Stimulated activated memory B cell treated with anti-CD40 and anti-IgM and Interleukin-4, amounts not matched to agents 10 μg/mL and 1 μg/mL and 100 μg/mL, for 72 hours (primary cell): ENCODE measurements at regions not wholly inside any gene's neighbourhood (a gene's known extent, or its start where the extent isn't known, plus 50 kb on each side); places are given as distances from the start of the nearest gene placed in this dataset.
"Not testable (repeated sequence)": the region's sequence is repeated elsewhere in the genome, so short reads cannot be mapped to it uniquely, and the experiment has no call there.

Experiments used
- ATAC-seq: fragments of 150-1000 bp; cut with Tn5 transposase; 2 replicates; pipeline ENCODE4 v1.10.0; 2021
- H3K27ac Mint-ChIP-seq: one replicate; pipeline ENCODE4 v1.8.0; 2022; ENCODE audit warnings: mild to moderate bottlenecking, mixed read lengths
- H3K27me3 Mint-ChIP-seq: one replicate; pipeline ENCODE4 v1.8.0; 2022; ENCODE audit warnings: mixed read lengths
- H3K36me3 Mint-ChIP-seq: one replicate; pipeline ENCODE4 v1.8.0; 2022; ENCODE audit warnings: mixed read lengths
- H3K4me1 Mint-ChIP-seq: one replicate; pipeline ENCODE4 v1.8.0; 2022; ENCODE audit warnings: mixed read lengths
- H3K4me3 Mint-ChIP-seq: one replicate; pipeline ENCODE4 v1.8.0; 2022; ENCODE audit warnings: mild to moderate bottlenecking, moderate library complexity, mixed read lengths
- H3K9me3 Mint-ChIP-seq: one replicate; pipeline ENCODE4 v1.8.0; 2022; ENCODE audit warnings: mixed read lengths

GRCh38 chr1:21385022-21385421 is 54.9 kb upstream of the NBPF3 start:
- Mint-ChIP-seq H3K36me3 (peaks cover 6% of the 10 kb centered on the region), H3K4me3 (no peak overlapping the region), H3K4me1 (peaks cover 29% of the 10 kb centered on the region), H3K27me3 (peaks cover 29% of the 10 kb centered on the region), H3K27ac (no peak overlapping the region), H3K9me3 (peaks cover 4% of the 10 kb centered on the region)
- ATAC-seq, result no peak

GRCh38 chr1:21384620-21385019 is 55.3 kb upstream of the NBPF3 start:
- H3K9me3 Mint-ChIP-seq, result peaks cover 4% of the 10 kb centered on the region
- H3K4me3 Mint-ChIP-seq, result no peak overlapping the region
- no peak overlapping the region for H3K27ac Mint-ChIP-seq
- peaks cover 26% of the 10 kb centered on the region for H3K4me1 Mint-ChIP-seq
- H3K36me3 Mint-ChIP-seq, result peaks cover 6% of the 10 kb centered on the region
- peaks cover 31% of the 10 kb centered on the region for H3K27me3 Mint-ChIP-seq
- peak; percentile 77 for ATAC-seq

- peaks cover 26% of the 10 kb centered on the region for H3K4me1 Mint-ChIP-seq
- peaks cover 6% of the 10 kb centered on the region for H3K36me3 Mint-ChIP-seq
- no peak overlapping the region for H3K27ac Mint-ChIP-seq
- H3K4me3 Mint-ChIP-seq, result no peak overlapping the region
- peaks cover 4% of the 10 kb centered on the region for H3K9me3 Mint-ChIP-seq
- ATAC-seq, result peak; percentile 56
- H3K27me3 Mint-ChIP-seq, result peaks cover 31% of the 10 kb centered on the region
Measured at GRCh38 chr1:21383785-21384401, 56.0 kb upstream of the NBPF3 start.

- peaks cover 7% of the 10 kb centered on the region for H3K9me3 Mint-ChIP-seq
Measured at GRCh38 chr1:21381354-21381753, 58.6 kb upstream of the NBPF3 start.

GRCh38 chr1:21380147-21380546 is 59.8 kb upstream of the NBPF3 start:
- H3K27ac Mint-ChIP-seq, H3K9me3 Mint-ChIP-seq, H3K4me3 Mint-ChIP-seq, H3K36me3 Mint-ChIP-seq, ATAC-seq: not testable (repeated sequence)
- peaks cover 39% of the 10 kb centered on the region for H3K27me3 Mint-ChIP-seq
- peaks cover 21% of the 10 kb centered on the region for H3K4me1 Mint-ChIP-seq

More at GRCh38 chr1:21381354-21381753, 58.6 kb upstream of the NBPF3 start:
- Mint-ChIP-seq H3K4me1 (peaks cover 26% of the 10 kb centered on the region), H3K4me3 (no peak overlapping the region), H3K27me3 (peaks cover 39% of the 10 kb centered on the region), H3K27ac (no peak overlapping the region), H3K36me3 (peaks cover 6% of the 10 kb centered on the region)
- ATAC-seq, result no peak

GRCh38 chr1:21379571-21379970 is 60.4 kb upstream of the NBPF3 start:
- no peak for ATAC-seq
- no peak overlapping the region for H3K4me3 Mint-ChIP-seq
- peaks cover 15% of the 10 kb centered on the region for H3K4me1 Mint-ChIP-seq
- H3K9me3 Mint-ChIP-seq, result peaks cover 7% of the 10 kb centered on the region
- H3K27me3 Mint-ChIP-seq, result peaks cover 39% of the 10 kb centered on the region
- H3K27ac Mint-ChIP-seq, result no peak overlapping the region
- peaks cover 6% of the 10 kb centered on the region for H3K36me3 Mint-ChIP-seq

- peaks cover 39% of the 10 kb centered on the region for H3K27me3 Mint-ChIP-seq
- peaks cover 7% of the 10 kb centered on the region for H3K9me3 Mint-ChIP-seq
- H3K27ac Mint-ChIP-seq, result no peak overlapping the region
- H3K4me1 Mint-ChIP-seq, result peaks cover 8% of the 10 kb centered on the region
- H3K36me3 Mint-ChIP-seq, result peaks cover 6% of the 10 kb centered on the region
- H3K4me3 Mint-ChIP-seq, result no peak overlapping the region
- no peak for ATAC-seq
Measured at GRCh38 chr1:21378705-21379494, 61.0 kb upstream of the NBPF3 start.

GRCh38 chr1:21372383-21372782 is 67.6 kb upstream of the NBPF3 start:
- Mint-ChIP-seq H3K36me3 (no peaks in the 10 kb centered on the region), H3K9me3 (no peaks in the 10 kb centered on the region), H3K4me3 (no peak overlapping the region), H3K27me3 (no peaks in the 10 kb centered on the region), H3K4me1 (peaks cover 8% of the 10 kb centered on the region), H3K27ac (no peak overlapping the region)
- no peak for ATAC-seq

GRCh38 chr1:21369905-21370304 is 70.0 kb upstream of the NBPF3 start:
- H3K27me3 Mint-ChIP-seq, result no peaks in the 10 kb centered on the region
- no peaks in the 10 kb centered on the region for H3K36me3 Mint-ChIP-seq
- no peak overlapping the region for H3K27ac Mint-ChIP-seq
- H3K4me3 Mint-ChIP-seq, result no peak overlapping the region
- no peak for ATAC-seq
- H3K9me3 Mint-ChIP-seq, result no peaks in the 10 kb centered on the region
- H3K4me1 Mint-ChIP-seq, result peaks cover 14% of the 10 kb centered on the region

- Mint-ChIP-seq H3K9me3 (no peaks in the 10 kb centered on the region), H3K27ac (peak overlapping the region; percentile 1), H3K27me3 (no peaks in the 10 kb centered on the region), H3K4me3 (no peak overlapping the region), H3K4me1 (peaks cover 19% of the 10 kb centered on the region), H3K36me3 (no peaks in the 10 kb centered on the region)
- peak; percentile 61 for ATAC-seq
Measured at GRCh38 chr1:21368515-21369289, 71.2 kb upstream of the NBPF3 start.

- H3K27ac Mint-ChIP-seq, result peak overlapping the region; percentile 1
Measured at GRCh38 chr1:21367973-21368514, 71.9 kb upstream of the NBPF3 start.

GRCh38 chr1:21366288-21366687 is 73.6 kb upstream of the NBPF3 start:
- Mint-ChIP-seq H3K9me3 (no peaks in the 10 kb centered on the region), H3K27me3 (no peaks in the 10 kb centered on the region), H3K27ac (no peak overlapping the region), H3K36me3 (no peaks in the 10 kb centered on the region), H3K4me3 (no peak overlapping the region), H3K4me1 (peaks cover 19% of the 10 kb centered on the region)
- no peak for ATAC-seq

More at GRCh38 chr1:21367973-21368514, 71.9 kb upstream of the NBPF3 start:
- ATAC-seq, H3K36me3 Mint-ChIP-seq, H3K27me3 Mint-ChIP-seq, H3K4me3 Mint-ChIP-seq, H3K9me3 Mint-ChIP-seq: not testable (repeated sequence)
- peaks cover 19% of the 10 kb centered on the region for H3K4me1 Mint-ChIP-seq

GRCh38 chr1:21365036-21365435 is 74.8 kb upstream of the ECE1 start:
- no peaks in the 10 kb centered on the region for H3K27me3 Mint-ChIP-seq
- ATAC-seq, result peak; percentile 86
- peaks cover 19% of the 10 kb centered on the region for H3K4me1 Mint-ChIP-seq
- no peaks in the 10 kb centered on the region for H3K9me3 Mint-ChIP-seq
- no peaks in the 10 kb centered on the region for H3K36me3 Mint-ChIP-seq
- H3K27ac Mint-ChIP-seq, result peak overlapping the region; percentile 66
- H3K4me3 Mint-ChIP-seq, result no peak overlapping the region

GRCh38 chr1:21362096-21362495 is 71.8 kb upstream of the ECE1 start:
- no peak for ATAC-seq
- Mint-ChIP-seq H3K4me1 (peaks cover 11% of the 10 kb centered on the region), H3K27ac (no peak overlapping the region), H3K9me3 (no peaks in the 10 kb centered on the region), H3K4me3 (no peak overlapping the region), H3K36me3 (no peaks in the 10 kb centered on the region), H3K27me3 (no peaks in the 10 kb centered on the region)

GRCh38 chr1:21361506-21361905 is 71.2 kb upstream of the ECE1 start:
- Mint-ChIP-seq H3K4me3 (no peak overlapping the region), H3K9me3 (no peaks in the 10 kb centered on the region), H3K4me1 (peaks cover 12% of the 10 kb centered on the region), H3K27ac (no peak overlapping the region), H3K27me3 (no peaks in the 10 kb centered on the region), H3K36me3 (no peaks in the 10 kb centered on the region)
- no peak for ATAC-seq
